GM21423 (cell line): ENCODE measurements at regions not wholly inside any gene's neighbourhood (a gene's known extent, or its start where the extent isn't known, plus 50 kb on each side); places are given as distances from the start of the nearest gene placed in this dataset.
"Not testable (repeated sequence)": the region's sequence is repeated elsewhere in the genome, so short reads cannot be mapped to it uniquely, and the experiment has no call there.

Source experiments
- ATAC-seq: cut with Tn5 transposase; IDR thresholded peaks from one replicate; pipeline ENCODE4 v1.9.1; 2021; ENCODE audit warnings: mild to moderate bottlenecking, moderate library complexity; ENCODE audit not compliant: unreplicated experiment

DNA sequence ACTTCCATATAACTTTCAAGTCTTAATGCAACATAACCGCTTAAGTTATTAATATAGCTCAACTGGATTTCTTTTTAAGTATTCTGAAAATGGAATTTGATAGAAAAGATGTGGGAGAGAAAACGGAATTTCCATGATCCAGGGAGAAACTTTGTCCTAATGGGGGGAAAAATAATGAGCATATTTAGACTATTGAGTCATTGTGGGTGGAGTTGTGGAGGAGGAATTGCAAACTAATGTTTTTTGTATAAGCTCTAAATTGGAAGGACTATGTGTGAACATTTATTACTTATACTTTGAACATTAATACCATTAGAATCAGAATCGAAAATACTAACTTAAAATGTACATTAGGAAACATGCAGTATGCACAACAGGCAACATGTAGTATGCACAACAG, 159.9 kb upstream of the NEGR1 start:
- ATAC-seq: no peak

- no peak for ATAC-seq
Observed at GRCh38 chr1:72439036-72439435, 156.7 kb upstream of the NEGR1 start.

GRCh38 chr1:72438270-72438669, 155.9 kb upstream of the NEGR1 start:
- ATAC-seq: no peak

- ATAC-seq: no peak
Observed at GRCh38 chr1:72435025-72435424, 152.7 kb upstream of the NEGR1 start.

GRCh38 chr1:72434070-72434469, 151.7 kb upstream of the NEGR1 start:
- peak; percentile 15 for ATAC-seq

DNA sequence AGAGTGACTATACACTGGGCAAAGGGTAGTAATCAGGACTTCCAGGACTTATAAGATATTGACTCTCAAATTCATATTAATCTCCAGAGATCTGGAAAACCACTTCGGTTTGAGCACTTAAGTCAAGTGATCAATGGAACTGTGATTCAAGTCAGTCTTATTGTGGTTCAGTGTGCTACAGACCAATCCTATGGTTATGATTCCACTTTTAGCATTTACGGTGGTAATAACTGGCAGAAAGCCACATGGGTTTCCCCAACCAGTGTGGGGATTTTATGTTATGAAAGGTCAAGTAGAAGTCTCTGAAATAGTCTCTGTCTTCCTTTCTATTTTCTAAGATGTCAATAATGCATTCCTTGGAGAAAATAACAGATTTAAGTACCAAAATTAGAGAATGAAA, 151.3 kb upstream of the NEGR1 start:
- peak; percentile 51 for ATAC-seq

GRCh38 chr1:72432645-72433267, 150.4 kb upstream of the NEGR1 start:
- no peak for ATAC-seq

DNA sequence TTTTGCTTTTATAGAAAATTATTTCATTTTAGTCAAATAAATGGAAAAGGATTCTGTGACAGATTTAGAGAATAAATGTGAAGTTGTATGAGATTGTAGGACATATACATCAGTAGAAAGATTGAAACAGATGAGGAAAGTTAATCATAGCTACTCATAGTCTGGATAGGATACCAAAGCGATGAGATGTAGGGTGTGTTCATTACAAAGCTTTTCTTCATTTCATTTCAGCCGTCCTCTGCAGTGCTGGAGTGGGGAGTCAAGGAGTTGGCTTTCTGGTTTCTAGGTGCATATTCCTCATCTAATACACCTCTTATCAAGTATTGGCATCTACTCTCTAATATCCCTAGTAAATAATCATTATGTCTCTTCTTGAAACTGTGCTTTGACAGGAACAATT, 149.5 kb upstream of the NEGR1 start:
- no peak for ATAC-seq

GRCh38 chr1:72428276-72428675, 145.9 kb upstream of the NEGR1 start:
- not testable (repeated sequence) for ATAC-seq

DNA sequence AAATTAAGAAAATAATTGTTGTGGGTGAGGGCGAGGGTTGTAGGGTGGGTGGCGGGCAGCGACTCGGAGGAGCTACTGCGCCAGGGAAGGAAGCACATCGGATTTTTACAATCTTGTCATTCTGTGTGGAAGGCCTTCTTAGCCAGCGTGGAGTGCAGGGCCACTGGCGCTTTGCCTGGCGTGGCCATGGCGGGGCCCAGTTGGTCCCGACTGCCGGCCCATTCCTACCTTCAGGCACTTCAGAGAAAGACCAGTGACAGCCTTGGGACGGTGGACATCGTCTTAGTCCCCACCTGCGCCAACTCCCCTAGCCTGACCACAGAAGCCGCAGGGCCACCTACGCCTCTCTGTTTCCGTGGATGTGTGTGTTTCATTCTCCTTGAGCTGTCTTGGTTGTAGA, 136.9 kb upstream of the NEGR1 start:
- ATAC-seq: no peak

GRCh38 chr1:72412286-72412685, 129.9 kb upstream of the NEGR1 start:
- ATAC-seq: no peak

GRCh38 chr1:72399807-72400206, 117.5 kb upstream of the NEGR1 start:
- ATAC-seq: no peak

DNA sequence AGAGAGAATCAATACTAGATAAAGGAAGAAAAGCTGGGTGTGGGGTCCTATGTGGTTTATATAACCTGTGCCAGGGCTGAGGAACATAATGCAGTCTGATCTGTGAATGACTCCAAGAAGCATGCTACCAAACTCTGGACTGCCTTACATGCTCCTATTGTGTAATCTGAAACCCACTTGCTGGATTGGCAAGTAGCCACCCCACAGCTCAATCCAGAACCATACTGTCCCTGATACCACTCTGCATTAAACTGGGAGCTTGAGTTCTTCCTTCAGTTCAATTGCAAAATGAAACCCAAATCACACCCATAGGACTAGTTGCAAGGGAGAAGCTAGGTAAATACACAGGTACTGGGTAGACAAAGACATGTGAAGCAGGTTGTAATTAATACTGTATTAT, 115.4 kb upstream of the NEGR1 start:
- ATAC-seq: no peak

- ATAC-seq: no peak
Observed at GRCh38 chr1:72394457-72394856, 112.1 kb upstream of the NEGR1 start.

DNA sequence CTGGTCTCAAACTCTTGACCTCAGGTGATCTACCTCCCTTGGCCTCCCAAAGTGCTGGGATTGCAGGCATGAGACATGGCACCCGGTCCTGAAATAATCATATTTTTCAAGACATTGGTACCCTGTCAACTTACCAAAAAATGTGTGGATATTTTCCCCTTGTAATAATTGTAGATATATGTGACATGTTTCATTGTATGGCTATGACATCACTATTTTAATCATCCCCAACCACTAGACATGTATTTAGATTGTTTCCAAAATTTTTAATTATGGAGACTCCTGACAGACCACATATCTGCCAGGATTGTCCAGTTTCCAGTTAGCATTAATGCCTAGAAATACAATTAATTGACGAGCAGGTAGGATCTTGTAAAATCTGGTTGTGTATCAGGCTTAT, 96.7 kb upstream of the NEGR1 start:
- ATAC-seq: no peak

DNA sequence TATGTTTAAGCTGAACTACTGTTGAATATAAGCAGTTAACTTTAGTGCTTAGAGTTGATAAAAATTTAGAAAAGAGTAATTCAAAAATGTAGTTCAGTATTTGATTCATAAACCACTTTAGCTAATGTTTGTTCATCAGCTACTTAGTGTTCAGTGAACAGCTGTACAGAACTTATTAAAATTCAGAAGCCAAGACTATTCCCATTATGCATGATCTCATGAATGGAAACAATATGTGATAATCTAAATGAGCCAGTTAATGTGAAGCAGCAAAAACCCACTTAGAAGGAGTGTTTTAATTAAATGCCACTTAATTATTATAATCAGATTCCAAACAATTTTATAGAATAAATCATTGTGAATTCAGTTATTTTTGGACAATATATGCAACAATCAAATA, 92.9 kb upstream of the NEGR1 start:
- ATAC-seq: no peak

- no peak for ATAC-seq
Observed at GRCh38 chr1:72371259-72372035, 89.1 kb upstream of the NEGR1 start.

DNA sequence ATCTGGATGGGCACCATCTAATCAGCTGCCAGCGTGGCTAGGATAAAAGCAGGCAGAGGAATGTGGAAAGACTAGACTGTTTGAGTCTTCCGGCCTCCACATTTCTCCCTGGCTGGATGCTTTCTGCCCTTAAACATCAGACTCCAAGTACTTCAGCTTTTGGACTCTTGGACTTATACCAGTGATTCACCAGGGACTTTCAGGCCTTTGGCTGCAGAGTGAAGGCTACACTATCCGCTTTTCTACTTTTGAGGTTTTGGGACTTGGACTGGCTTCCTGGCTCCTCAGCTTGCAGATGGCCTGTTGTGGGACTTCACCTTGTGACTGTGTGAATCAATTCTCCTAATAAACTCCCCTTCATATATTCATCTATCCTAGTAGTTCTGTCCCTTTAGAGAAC, 88.5 kb upstream of the NEGR1 start:
- not testable (repeated sequence) for ATAC-seq

- ATAC-seq: no peak
Observed at GRCh38 chr1:72369069-72369757, 86.9 kb upstream of the NEGR1 start.

GRCh38 chr1:72366466-72366865, 84.1 kb upstream of the NEGR1 start:
- ATAC-seq: no peak

DNA sequence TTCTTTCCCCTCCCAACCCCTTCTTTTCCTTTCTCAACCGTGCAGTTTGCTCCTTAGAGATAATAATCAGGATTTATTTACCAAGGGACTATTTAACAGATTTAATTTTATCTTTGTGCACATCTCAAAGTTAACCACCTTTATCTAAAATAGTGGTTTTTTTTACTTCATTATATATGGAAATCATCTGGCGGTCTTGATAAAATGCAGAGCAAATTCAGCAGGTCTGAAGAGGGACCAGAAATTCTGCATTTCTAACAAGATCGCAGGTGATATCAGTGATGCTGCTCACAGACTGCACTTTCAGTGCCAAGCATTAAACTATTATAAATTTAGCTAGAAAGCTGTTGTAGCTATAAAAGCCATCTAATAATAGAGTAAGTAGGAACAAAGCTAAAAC, 83.4 kb upstream of the NEGR1 start:
- no peak for ATAC-seq

GRCh38 chr1:72362538-72362937, 80.2 kb upstream of the NEGR1 start:
- no peak for ATAC-seq
